ENCODE measurements at regions not wholly inside any gene's neighbourhood (a gene's known extent, or its start where the extent isn't known, plus 50 kb on each side); places are given as distances from the start of the nearest gene placed in this dataset.

DNA sequence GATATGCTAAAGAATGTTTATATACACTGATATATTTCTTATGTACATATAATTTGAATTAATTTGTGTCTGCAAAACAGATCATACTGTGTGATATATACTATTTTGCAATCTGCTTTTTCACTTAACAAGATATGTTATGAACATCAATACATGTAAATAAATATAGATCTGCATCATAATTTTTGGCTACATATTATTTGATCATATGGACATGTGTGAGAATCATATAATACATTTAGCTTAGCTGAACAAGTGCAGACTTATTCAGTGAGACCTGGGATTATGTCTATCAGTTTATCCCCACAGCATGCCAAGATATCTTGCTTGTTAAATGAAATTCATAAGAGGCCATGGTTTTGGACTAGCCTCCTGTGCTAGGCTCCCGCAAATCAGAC is 474.3 kb downstream of the ARHGEF28 start:
- H3K4me3 ChIP-seq (ENCODE audit: low read depth in 1 of 3, low read length in 3 of 3): no peak overlapping the region
- no peak for DNase-seq
- H3K9me3 ChIP-seq (ENCODE audit: control insufficient read depth in 2 of 2, insufficient read depth in 1 of 2, low read depth in 1 of 2, low read length in 1 of 2): peaks cover 2 to 6% of the 10 kb centered on the region in 2 donors
- H3K4me1 ChIP-seq (ENCODE audit: control insufficient read depth in 3 of 3, insufficient read depth in 2 of 3, low read depth in 1 of 3, low read length in 2 of 3): no peaks in the 10 kb centered on the region
- 95 to 100% (median 100%) methylated on average over 1 of the region's 1 CpG for WGBS, 3 donors
- no peaks in the 10 kb centered on the region for H3K36me3 ChIP-seq (ENCODE audit: control insufficient read depth in 3 of 3, insufficient read depth in 2 of 3, low read depth in 1 of 3, low read length in 3 of 3)
- H3K27ac ChIP-seq (ENCODE audit: low read depth in 1 of 3, low read length in 2 of 3): no peak overlapping the region
- no peaks in the 10 kb centered on the region for H3K27me3 ChIP-seq (ENCODE audit: control insufficient read depth in 3 of 3, insufficient read depth in 3 of 3, low read length in 3 of 3)
- FAIRE-seq: no peak

DNA sequence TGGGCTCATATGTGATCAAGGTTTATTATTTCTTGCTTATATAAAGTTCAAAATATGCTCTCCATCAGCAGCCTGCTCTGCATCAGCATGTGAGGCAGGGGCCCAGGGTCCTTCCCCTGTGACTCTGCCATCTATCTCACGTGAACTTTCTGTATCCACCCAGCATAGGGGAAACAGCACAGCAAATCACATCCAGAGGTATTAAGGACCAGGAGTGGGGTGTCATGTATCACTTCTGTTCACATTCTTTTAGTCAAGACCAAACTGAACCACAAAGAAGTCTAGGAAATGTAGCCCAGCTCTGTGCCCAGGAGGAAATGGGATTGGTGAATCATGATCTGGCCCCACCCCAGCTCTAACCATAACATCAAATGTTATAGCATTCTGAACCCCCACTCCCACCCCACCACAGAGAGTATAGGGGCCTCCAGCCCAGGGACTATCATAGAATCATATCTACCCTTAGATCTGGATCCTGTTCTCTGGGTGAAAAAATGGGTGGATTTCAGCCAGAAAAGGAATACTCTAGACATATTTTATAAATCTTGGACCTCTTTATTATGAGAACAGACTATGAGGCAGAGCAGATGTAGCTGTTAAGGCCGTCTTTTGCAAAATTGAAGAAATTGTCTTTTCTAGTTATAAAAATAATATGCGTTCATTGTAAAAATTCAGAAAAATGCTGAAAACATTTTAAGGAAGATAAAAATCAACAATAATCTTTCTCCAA is 473.7 kb downstream of the ARHGEF28 start:
- Histone ChIP-seq H3K4me3 (ENCODE audit: low read depth in 1 of 3, low read length in 3 of 3) (no peak overlapping the region), H3K27ac (ENCODE audit: low read depth in 1 of 3, low read length in 2 of 3) (peak overlapping the region in 1 of 3 donors; percentile 32), H3K27me3 (ENCODE audit: control insufficient read depth in 3 of 3, insufficient read depth in 3 of 3, low read length in 3 of 3) (no peaks in the 10 kb centered on the region), H3K9me3 (ENCODE audit: control insufficient read depth in 2 of 2, insufficient read depth in 1 of 2, low read depth in 1 of 2, low read length in 1 of 2) (peaks cover 2 to 6% of the 10 kb centered on the region in 2 donors), H3K36me3 (ENCODE audit: control insufficient read depth in 3 of 3, insufficient read depth in 2 of 3, low read depth in 1 of 3, low read length in 3 of 3) (no peaks in the 10 kb centered on the region), H3K4me1 (ENCODE audit: control insufficient read depth in 3 of 3, insufficient read depth in 2 of 3, low read depth in 1 of 3, low read length in 2 of 3) (no peaks in the 10 kb centered on the region)
- 80 to 93% (median 89%) methylated on average over 3 of the region's 3 CpGs for WGBS, 3 donors
- FAIRE-seq (no peak), DNase-seq (no peak)

DNA sequence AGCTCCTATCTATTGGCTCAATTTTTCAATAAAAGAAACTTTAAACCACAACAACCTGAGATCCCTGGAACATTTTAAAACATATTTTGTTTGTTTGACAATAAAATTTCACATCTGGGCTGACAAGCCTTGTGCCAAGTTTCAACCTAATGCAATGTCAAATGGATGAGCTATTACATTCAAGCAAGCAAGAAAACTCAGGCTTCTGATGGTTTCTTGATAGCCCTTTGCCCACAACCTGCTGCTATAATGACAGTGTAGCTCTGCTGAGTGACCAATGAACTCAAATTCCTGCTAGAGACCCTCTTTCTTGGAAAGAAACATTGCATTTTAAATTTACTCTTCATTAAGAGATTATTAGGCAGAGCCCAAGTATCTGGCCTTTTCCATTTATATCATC is 472.9 kb downstream of the ARHGEF28 start:
- no peak overlapping the region for H3K27ac ChIP-seq (ENCODE audit: low read depth in 1 of 3, low read length in 2 of 3)
- FAIRE-seq (no peak), DNase-seq (no peak)
- peaks cover 2 to 6% of the 10 kb centered on the region in 2 donors for H3K9me3 ChIP-seq (ENCODE audit: control insufficient read depth in 2 of 2, insufficient read depth in 1 of 2, low read depth in 1 of 2, low read length in 1 of 2)
- no peaks in the 10 kb centered on the region for H3K4me1 ChIP-seq (ENCODE audit: control insufficient read depth in 3 of 3, insufficient read depth in 2 of 3, low read depth in 1 of 3, low read length in 2 of 3)
- no peaks in the 10 kb centered on the region for H3K36me3 ChIP-seq (ENCODE audit: control insufficient read depth in 3 of 3, insufficient read depth in 2 of 3, low read depth in 1 of 3, low read length in 3 of 3)
- no peak overlapping the region for H3K4me3 ChIP-seq (ENCODE audit: low read depth in 1 of 3, low read length in 3 of 3)
- no peaks in the 10 kb centered on the region for H3K27me3 ChIP-seq (ENCODE audit: control insufficient read depth in 3 of 3, insufficient read depth in 3 of 3, low read length in 3 of 3)

DNA sequence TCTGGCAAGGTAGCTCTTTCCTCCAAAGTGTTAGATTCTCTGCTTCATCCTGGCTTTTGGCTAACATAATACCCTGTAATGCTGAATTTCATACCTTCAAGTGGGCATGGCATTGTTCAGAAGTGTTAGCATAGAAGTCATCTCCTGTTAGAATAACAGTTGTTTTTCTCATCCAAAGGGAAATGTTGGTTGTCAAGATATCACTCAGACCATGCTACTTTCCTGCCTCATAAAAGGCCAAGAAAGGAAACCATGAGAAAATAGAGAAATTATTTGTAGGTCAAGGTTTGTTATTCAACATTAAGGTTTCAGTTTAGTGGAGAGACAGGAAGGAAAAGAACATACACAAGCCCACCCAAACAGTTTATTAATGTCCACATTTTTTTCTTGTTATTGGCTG is 472.5 kb downstream of the ARHGEF28 start:
- peaks cover 0 to under 1% (median 0%) of the 10 kb centered on the region in 3 donors for H3K4me1 ChIP-seq (ENCODE audit: control insufficient read depth in 3 of 3, insufficient read depth in 2 of 3, low read depth in 1 of 3, low read length in 2 of 3)
- H3K36me3 ChIP-seq (ENCODE audit: control insufficient read depth in 3 of 3, insufficient read depth in 2 of 3, low read depth in 1 of 3, low read length in 3 of 3): no peaks in the 10 kb centered on the region
- peaks cover 2 to 6% of the 10 kb centered on the region in 2 donors for H3K9me3 ChIP-seq (ENCODE audit: control insufficient read depth in 2 of 2, insufficient read depth in 1 of 2, low read depth in 1 of 2, low read length in 1 of 2)
- H3K27ac ChIP-seq (ENCODE audit: low read depth in 1 of 3, low read length in 2 of 3): no peak overlapping the region
- FAIRE-seq (no peak), DNase-seq (no peak)
- H3K27me3 ChIP-seq (ENCODE audit: control insufficient read depth in 3 of 3, insufficient read depth in 3 of 3, low read length in 3 of 3): no peaks in the 10 kb centered on the region
- no peak overlapping the region for H3K4me3 ChIP-seq (ENCODE audit: low read depth in 1 of 3, low read length in 3 of 3)

DNA sequence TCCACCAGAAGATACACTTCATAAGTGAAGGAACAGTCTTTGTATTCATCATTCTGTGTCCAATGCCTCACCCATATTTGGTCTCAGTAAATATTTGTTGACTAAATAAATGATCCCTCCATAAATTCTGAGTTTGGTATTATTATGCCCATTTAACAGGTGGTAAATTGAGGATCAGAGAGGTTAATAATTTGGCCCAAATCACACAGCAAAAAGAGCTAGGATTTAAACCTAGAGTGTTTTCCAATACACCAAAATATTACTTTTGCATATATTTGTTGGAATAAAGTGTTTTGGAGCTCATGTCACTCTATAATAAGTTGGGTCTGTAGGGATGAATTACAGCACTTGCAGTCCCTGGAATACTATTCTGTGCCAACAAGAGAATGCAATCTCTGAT is 470.3 kb downstream of the ARHGEF28 start:
- DNase-seq (no peak), FAIRE-seq (no peak)
- Histone ChIP-seq H3K36me3 (ENCODE audit: control insufficient read depth in 3 of 3, insufficient read depth in 2 of 3, low read depth in 1 of 3, low read length in 3 of 3) (no peaks in the 10 kb centered on the region), H3K4me3 (ENCODE audit: low read depth in 1 of 3, low read length in 3 of 3) (no peak overlapping the region), H3K4me1 (ENCODE audit: control insufficient read depth in 3 of 3, insufficient read depth in 2 of 3, low read depth in 1 of 3, low read length in 2 of 3) (peaks cover 0 to 3% (median 0%) of the 10 kb centered on the region in 3 donors), H3K27me3 (ENCODE audit: control insufficient read depth in 3 of 3, insufficient read depth in 3 of 3, low read length in 3 of 3) (no peaks in the 10 kb centered on the region), H3K27ac (ENCODE audit: low read depth in 1 of 3, low read length in 2 of 3) (no peak overlapping the region), H3K9me3 (ENCODE audit: control insufficient read depth in 2 of 2, insufficient read depth in 1 of 2, low read depth in 1 of 2, low read length in 1 of 2) (peaks cover 2 to 6% of the 10 kb centered on the region in 2 donors)

DNA sequence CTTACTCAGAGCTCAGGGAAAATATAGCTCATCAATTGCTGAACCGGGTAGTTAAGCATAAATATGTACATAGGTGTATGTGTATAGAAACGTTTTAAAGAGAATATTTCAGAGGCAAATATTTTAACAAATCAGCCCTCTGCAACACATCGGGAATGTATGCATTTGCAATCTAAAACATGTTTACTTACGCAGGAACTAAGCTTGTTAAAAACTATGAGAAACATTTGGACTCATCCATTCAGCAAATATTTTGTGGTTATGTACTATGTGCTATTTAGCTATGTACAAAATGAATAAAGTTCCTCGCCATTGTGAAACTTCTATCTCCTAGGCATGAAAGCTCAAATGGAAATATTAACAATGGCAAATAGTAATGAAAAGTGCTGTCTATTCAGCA is 469.9 kb downstream of the ARHGEF28 start:
- no peak for DNase-seq
- 80 to 84% (median 80%) methylated on average over 5 of the region's 5 CpGs for WGBS, 3 donors
- FAIRE-seq: no peak

DNA sequence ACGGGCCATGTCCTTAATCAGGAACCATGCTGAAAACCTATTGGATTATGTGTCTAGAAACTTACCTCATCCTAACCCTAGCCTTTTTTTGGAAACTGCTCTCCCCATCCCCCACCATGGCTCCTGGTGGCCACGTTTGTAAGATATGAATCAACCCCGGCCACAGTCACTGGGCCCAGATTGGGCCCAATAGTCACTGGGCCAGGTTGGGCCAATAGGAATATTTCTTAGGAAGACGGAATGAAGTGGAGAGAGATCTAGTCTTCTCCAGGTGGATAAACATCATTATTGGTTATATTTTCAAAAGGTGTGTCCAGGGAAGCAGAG is 468.7 kb downstream of the ARHGEF28 start:
- Histone ChIP-seq H3K27ac (ENCODE audit: low read depth in 1 of 3, low read length in 2 of 3) (no peak overlapping the region), H3K4me3 (ENCODE audit: low read depth in 1 of 3, low read length in 3 of 3) (no peak overlapping the region), H3K9me3 (ENCODE audit: control insufficient read depth in 2 of 2, insufficient read depth in 1 of 2, low read depth in 1 of 2, low read length in 1 of 2) (peaks cover 2 to 4% of the 10 kb centered on the region in 2 donors), H3K27me3 (ENCODE audit: control insufficient read depth in 3 of 3, insufficient read depth in 3 of 3, low read length in 3 of 3) (no peaks in the 10 kb centered on the region), H3K36me3 (ENCODE audit: control insufficient read depth in 3 of 3, insufficient read depth in 2 of 3, low read depth in 1 of 3, low read length in 3 of 3) (no peaks in the 10 kb centered on the region), H3K4me1 (ENCODE audit: control insufficient read depth in 3 of 3, insufficient read depth in 2 of 3, low read depth in 1 of 3, low read length in 2 of 3) (peaks cover 0 to 3% (median 0%) of the 10 kb centered on the region in 3 donors)
- WGBS, 3 donors: 86 to 90% (median 90%) methylated on average over 4 of the region's 4 CpGs
- FAIRE-seq (no peak), DNase-seq (no peak)

More for the DNA sequence above, 469.9 kb downstream of the ARHGEF28 start:
- Histone ChIP-seq H3K27me3 (ENCODE audit: control insufficient read depth in 3 of 3, insufficient read depth in 3 of 3, low read length in 3 of 3) (no peaks in the 10 kb centered on the region), H3K27ac (ENCODE audit: low read depth in 1 of 3, low read length in 2 of 3) (no peak overlapping the region), H3K4me1 (ENCODE audit: control insufficient read depth in 3 of 3, insufficient read depth in 2 of 3, low read depth in 1 of 3, low read length in 2 of 3) (peaks cover 0 to 3% (median 0%) of the 10 kb centered on the region in 3 donors), H3K36me3 (ENCODE audit: control insufficient read depth in 3 of 3, insufficient read depth in 2 of 3, low read depth in 1 of 3, low read length in 3 of 3) (no peaks in the 10 kb centered on the region), H3K9me3 (ENCODE audit: control insufficient read depth in 2 of 2, insufficient read depth in 1 of 2, low read depth in 1 of 2, low read length in 1 of 2) (peaks cover 2 to 6% of the 10 kb centered on the region in 2 donors), H3K4me3 (ENCODE audit: low read depth in 1 of 3, low read length in 3 of 3) (no peak overlapping the region)

DNA sequence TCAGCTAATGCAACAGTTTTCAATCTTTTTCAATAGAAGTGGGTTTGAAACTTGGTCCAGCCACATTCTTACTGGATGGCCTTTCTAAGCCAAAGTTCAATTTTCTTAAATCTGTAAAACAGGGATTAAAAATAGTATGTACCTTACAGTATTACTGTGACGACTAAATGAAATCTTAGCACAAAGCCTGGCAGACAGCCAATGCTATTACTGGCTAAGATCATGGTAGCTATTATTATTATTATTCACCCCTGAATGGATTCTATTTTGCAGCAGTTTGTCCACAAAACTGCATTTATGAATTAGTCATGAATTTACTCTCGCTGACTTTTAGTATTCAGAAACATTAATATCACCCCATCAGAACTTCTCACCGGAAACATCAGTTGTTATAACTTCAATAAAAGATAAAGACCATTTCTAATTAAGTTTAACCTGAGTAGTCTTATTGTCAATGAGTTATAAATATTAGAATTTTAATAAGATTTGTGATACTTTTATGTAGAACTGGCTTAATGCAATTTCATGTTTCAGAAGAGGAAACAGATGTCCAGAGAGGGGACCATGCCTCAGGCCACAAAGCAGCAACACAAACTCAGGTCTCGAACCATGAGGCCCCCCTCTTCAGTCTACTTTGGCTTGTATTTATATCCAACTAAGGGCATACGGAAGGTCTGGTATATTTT is 468.2 kb downstream of the ARHGEF28 start:
- Histone ChIP-seq H3K27ac (ENCODE audit: low read depth in 1 of 3, low read length in 2 of 3) (no peak overlapping the region), H3K4me1 (ENCODE audit: control insufficient read depth in 3 of 3, insufficient read depth in 2 of 3, low read depth in 1 of 3, low read length in 2 of 3) (peaks cover 0 to 3% (median 0%) of the 10 kb centered on the region in 3 donors), H3K4me3 (ENCODE audit: low read depth in 1 of 3, low read length in 3 of 3) (no peak overlapping the region), H3K27me3 (ENCODE audit: control insufficient read depth in 3 of 3, insufficient read depth in 3 of 3, low read length in 3 of 3) (no peaks in the 10 kb centered on the region), H3K9me3 (ENCODE audit: control insufficient read depth in 2 of 2, insufficient read depth in 1 of 2, low read depth in 1 of 2, low read length in 1 of 2) (no peaks in the 10 kb centered on the region), H3K36me3 (ENCODE audit: control insufficient read depth in 3 of 3, insufficient read depth in 2 of 3, low read depth in 1 of 3, low read length in 3 of 3) (no peaks in the 10 kb centered on the region)
- DNase-seq: no peak
- FAIRE-seq: no peak
- WGBS, 3 donors: 79 to 84% (median 83%) methylated on average over 5 of the region's 5 CpGs

All from small intestine (tissue), 7 donors.